Dermis microvascular lymphatic vessel endothelial cell (primary cell): ENCODE measurements at regions not wholly inside any gene's neighbourhood (a gene's known extent, or its start where the extent isn't known, plus 50 kb on each side); places are given as distances from the start of the nearest gene placed in this dataset.

Source experiments
- DNase-seq, 2 donors: peaks; one replicate each; pipeline versions ENCODE4 v3.0.0 to v3.0.0-alpha.2; 2010; ENCODE audit warnings: low read depth in 2 of 2

DNA sequence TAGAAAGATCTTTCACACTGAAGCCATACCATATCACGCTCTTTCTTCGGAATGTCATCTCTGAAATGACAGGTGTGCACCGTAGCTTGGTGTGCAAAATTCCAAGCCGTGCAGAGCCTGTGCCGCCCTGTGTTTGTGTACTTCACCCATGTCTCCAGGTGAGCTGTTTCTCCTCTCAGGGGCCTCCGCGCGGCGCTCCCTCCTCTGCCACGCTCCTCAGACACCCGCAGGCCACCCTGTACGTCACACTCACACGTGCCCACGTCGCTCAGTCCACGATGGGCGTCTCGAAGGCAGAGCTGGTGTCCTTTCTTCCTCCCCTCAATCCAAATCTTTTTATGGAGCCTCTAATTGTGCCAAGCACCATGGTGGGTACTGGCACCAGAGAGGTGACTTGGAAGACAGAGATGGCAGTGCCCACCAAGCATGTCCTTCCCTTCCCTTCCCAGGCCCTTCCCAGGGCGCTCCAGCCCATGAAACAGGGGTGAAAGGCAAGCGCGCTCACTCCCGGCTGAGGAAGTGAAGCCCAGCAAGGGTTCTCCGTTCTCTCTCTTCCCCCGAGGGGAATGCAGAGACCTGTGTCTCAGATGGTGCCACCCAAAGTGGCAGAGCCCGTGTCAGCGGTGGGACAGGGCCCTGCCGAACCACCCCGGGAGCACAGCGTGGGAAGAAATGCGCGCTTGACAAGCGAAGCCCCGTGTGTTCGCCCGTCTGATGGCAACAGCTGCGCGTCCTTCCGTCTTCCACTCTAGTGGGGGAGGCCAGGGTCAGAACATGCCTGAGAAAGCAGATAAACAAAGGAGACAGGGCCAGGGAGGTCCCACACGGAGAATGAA, 292.5 kb upstream of the SHH start:
- no peak for DNase-seq

GRCh38 chr7:156102267-156102666, 290.0 kb upstream of the SHH start:
- DNase-seq = no peak

- no peak for DNase-seq
Measured at GRCh38 chr7:156101355-156101754, 289.1 kb upstream of the SHH start.

- no peak for DNase-seq
Measured at GRCh38 chr7:156100086-156100485, 287.8 kb upstream of the SHH start.

DNA sequence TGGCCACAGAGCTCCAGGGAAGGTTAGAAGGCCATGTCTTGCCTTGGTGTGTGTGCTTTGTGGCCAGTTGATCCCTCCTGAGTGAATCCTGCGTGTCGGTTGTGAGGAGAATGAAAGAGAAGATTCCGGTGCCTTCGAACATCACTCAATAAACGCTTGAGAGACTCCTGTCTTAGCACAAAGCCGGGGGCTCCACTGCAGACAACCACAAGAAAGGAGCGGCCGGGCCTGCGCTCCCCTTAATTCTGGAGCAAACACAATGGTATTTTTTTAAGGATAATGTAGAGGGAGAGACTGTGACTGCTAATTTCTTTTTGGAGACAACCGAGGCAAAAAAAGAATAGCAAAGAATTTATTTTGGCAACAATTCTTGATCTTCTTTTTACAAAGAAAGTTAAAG, 286.8 kb upstream of the SHH start:
- no peak for DNase-seq

GRCh38 chr7:156096771-156097538, 284.7 kb upstream of the SHH start:
- DNase-seq = peak in 1 of 2 donors; percentile 21

DNA sequence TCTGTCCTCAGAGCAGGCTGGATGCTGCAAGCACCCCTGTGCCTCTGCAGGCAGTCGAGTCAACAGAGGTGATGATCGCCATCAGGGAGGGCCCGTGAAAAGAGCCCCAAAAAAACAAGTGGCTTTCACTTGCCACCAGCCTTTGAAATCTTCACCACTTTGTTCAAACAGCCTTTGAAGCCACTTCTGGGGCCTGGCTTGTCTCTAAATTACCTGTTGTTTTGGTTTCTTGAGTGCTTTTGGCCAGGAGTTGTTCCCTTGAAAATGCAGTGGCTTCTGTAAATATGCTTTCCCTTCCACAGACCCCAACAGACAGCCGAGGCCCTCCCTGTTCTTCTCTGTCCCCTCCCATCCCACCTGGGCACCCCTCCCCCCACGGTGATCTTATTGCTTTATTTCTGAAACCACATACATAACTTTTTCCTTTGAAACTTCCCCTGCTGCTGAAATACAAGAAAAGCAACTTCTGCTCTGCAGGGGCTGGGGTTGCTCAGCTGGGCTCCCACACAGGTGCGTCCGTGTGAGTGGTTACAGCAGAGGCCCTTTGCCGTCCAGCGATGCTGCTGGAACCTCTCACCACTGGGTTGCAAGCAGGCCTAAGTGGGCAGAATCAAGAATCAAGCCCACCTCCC, 283.8 kb upstream of the SHH start:
- DNase-seq = no peak

- DNase-seq = no peak
Measured at GRCh38 chr7:156094350-156095146, 282.3 kb upstream of the SHH start.

DNA sequence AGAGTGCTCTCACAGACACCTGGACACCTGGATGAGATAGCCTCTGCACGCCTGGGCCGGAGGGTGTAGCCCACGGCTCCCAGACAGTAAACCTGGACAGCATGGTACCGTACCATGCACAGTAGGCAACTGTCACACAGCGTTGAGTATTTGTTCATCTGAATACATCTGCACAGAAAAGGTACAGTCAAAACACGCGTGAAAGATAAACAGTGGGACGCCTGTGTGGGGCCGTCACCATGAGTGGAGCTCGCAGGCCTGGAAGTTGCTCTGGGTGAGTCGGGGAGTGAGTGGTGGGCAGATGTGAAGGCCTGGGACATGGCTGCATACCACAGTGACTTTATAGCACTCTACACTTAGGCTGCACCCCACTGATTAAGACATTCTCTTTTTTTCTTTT, 280.0 kb upstream of the SHH start:
- no peak for DNase-seq

DNA sequence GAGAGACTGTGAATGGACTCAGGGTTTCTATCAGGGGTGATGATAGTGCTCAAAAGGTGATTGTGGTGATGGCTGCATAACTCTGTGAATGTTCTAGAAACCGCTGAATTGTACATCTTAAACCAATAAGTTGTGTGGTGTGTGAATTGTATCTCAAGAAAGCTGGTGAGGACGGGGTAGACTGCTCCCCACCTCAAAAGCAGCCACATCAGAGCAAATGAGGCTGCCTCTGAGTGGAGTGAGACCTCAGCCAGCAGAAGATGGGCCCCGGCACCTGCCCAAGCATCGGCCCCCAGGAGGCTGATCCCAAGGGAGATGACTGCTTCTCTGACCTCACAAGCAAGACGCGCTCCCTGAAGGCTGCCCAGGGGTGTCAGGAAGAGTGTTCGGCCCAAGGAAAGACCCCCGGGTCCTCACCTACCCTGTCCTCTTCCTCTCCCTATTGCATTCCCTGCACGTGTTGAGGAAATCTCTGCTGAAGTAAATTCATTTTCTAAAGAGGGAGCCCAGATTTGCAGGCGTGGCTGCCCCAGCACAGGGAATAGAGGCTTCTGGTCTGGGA, 279.3 kb upstream of the SHH start:
- DNase-seq = no peak

GRCh38 chr7:156090988-156091387, 278.7 kb upstream of the SHH start:
- no peak for DNase-seq

DNA sequence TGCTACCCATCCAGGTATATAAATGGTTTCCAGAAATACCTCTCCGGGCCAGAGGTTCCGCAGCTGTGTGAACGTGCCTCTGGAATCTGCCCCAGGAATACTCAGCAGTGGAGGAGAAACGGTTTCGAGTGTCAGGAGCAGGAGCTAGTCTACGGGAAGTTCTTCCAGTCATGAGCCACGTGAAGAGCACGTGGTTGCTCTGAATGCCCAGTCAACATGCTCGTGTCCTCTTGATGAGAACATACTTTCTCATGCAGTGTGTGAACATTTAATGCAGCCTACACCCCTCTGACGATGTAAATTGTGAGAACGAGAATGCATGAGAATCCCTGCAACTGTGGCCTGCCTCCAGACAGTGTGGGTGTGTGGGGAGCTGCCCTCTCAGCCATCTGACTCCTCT, 277.0 kb upstream of the SHH start:
- DNase-seq = no peak

DNA sequence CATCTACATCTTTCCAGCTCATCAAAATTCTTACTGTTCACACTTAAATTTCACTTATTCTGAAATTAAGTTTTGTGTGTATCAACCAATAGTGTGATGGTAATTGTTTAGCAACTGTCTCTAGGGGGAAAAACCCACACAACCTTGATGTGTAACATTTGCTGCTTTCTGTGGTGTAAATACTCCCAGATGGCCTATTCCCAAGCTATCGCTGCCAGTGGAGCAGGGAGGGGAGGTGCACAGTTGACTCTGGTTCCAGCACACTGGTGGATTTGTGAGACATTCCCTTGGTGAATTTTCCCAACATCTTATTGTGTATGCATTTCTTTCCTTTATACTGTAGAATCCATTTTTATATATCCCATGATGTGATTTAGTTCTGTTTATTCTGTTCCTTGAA, 275.9 kb upstream of the SHH start:
- DNase-seq = no peak

GRCh38 chr7:156082048-156083040, 270.1 kb upstream of the SHH start:
- no peak for DNase-seq

GRCh38 chr7:156080596-156080995, 268.3 kb upstream of the SHH start:
- DNase-seq = no peak

- DNase-seq = no peak
Measured at GRCh38 chr7:156080046-156080445, 267.8 kb upstream of the SHH start.

- no peak for DNase-seq
Measured at GRCh38 chr7:156079156-156079555, 266.9 kb upstream of the SHH start.

- DNase-seq = no peak
Measured at GRCh38 chr7:156074982-156075615, 262.8 kb upstream of the SHH start.

GRCh38 chr7:156074084-156074483, 261.8 kb upstream of the SHH start:
- DNase-seq = no peak
